HCT116 (cell line): ENCODE measurements at regions not wholly inside any gene's neighbourhood (a gene's known extent, or its start where the extent isn't known, plus 50 kb on each side); places are given as distances from the start of the nearest gene placed in this dataset.

Source experiments
- ATAC-seq: fragments of 200-7000 bp; cut with Tn5 transposase; 2 replicates; pipeline ENCODE4 v1.9.1; 2020; ENCODE audit warnings: mild to moderate bottlenecking, moderate library complexity
- BruUV-seq: library from RNA; stranded (reverse); fragments of 400-500 nt; replicated peaks from 2 replicates; lab custom pipeline; 2021; lab: Mats Ljungman, UMichigan
- CTCF ChIA-PET: fragments of 300-600 bp; sonication (Branson Sonifier 250); formaldehyde crosslinking; loops from one replicate; lab custom pipeline; 2021; ENCODE audit warnings: antibody characterized with exemption; lab: Charles Lee
- POLR2A ChIA-PET: fragments of 300-600, 350-600 bp; sonication (Branson Sonifier 250); formaldehyde crosslinking; loops from one replicate; lab custom pipeline; 2021; ENCODE audit warnings: antibody characterized with exemption; lab: Charles Lee
- RAD21 ChIA-PET, 2 experiments: fragments of 300-600 bp; sonication (Branson Sonifier 250); formaldehyde crosslinking; loops; one replicate each; lab custom pipeline; 2023; ENCODE audit warnings: low total read pairs in 2 of 2; ENCODE audit not compliant: uncharacterized antibody in 2 of 2, unreplicated experiment in 2 of 2, low non-redundant PET in 1 of 2; lab: Charles Lee
- DNase-seq: peaks from one replicate; pipeline ENCODE4 v3.0.0-alpha.2; 2010; ENCODE audit warnings: low read depth, low spot score
- H2AFZ ChIP-seq: fragments of 200-600 bp; shearing (Covaris generic), sonication (generic); 2 replicates; pipeline ENCODE4 v1.6.1; 2017; ENCODE audit warnings: low read depth, mixed run types, mixed read lengths, antibody characterized with exemption, low read length; ENCODE audit not compliant: poor library complexity, severe bottlenecking
- H3K27ac ChIP-seq: 2 replicates; pipeline ENCODE4 v1.5.1; 2012; ENCODE audit warnings: low read depth, low read length
- H3K27me3 ChIP-seq: fragments of 200-600 bp; sonication (generic); 2 replicates; pipeline ENCODE4 v1.6.1; 2016; ENCODE audit warnings: mixed run types, low read length, mixed read lengths; ENCODE audit not compliant: insufficient read depth
- H3K36me3 ChIP-seq, 2 experiments: fragments of 200-500 bp in 1 of 2; fragments of 200-600 bp in 1 of 2; sonication (Bioruptor generic) in 1 of 2; sonication (generic) in 1 of 2; 2 replicates each; pipeline versions ENCODE4 v1.5.1 to v1.6.1; 2014 to 2016; ENCODE audit warnings: low read length in 2 of 2, inconsistent platforms in 1 of 2, mixed read lengths in 1 of 2, mixed run types in 1 of 2; ENCODE audit not compliant: insufficient read depth in 2 of 2, control insufficient read depth in 1 of 2
- H3K4me1 ChIP-seq, 2 experiments: fragments of 200-600 bp in 1 of 2; sonication (generic) in 1 of 2; 2 replicates each; pipeline versions ENCODE4 v1.5.1 to v1.6.1; 2012 to 2017; ENCODE audit warnings: low read length in 2 of 2, inconsistent platforms in 1 of 2, mild to moderate bottlenecking in 1 of 2, mixed read lengths in 1 of 2, mixed run types in 1 of 2, moderate library complexity in 1 of 2; ENCODE audit not compliant: insufficient read depth in 2 of 2, control insufficient read depth in 1 of 2
- H3K4me2 ChIP-seq: fragments of 200-600 bp; sonication (generic); 2 replicates; pipeline ENCODE4 v1.6.1; 2017; ENCODE audit warnings: mixed run types, low read length, mixed read lengths
- H3K4me3 ChIP-seq, 2 experiments: fragments of 200-600 bp in 1 of 2; sonication (generic) in 1 of 2; replicated peaks in 1 of 2; 2 replicates each; pipeline ENCODE4 v1.5.1; 2011 to 2016; ENCODE audit warnings: low read length in 2 of 2, control low read depth in 1 of 2, low read depth in 1 of 2, mild to moderate bottlenecking in 1 of 2, mixed read lengths in 1 of 2, mixed run types in 1 of 2
- H3K79me2 ChIP-seq: fragments of 200-600 bp; sonication (generic); 2 replicates; pipeline ENCODE4 v1.6.1; 2017; ENCODE audit warnings: mild to moderate bottlenecking, mixed run types, low read length, moderate library complexity, mixed read lengths; ENCODE audit not compliant: insufficient read depth
- H3K9ac ChIP-seq: fragments of 200-600 bp; sonication (generic); 2 replicates; pipeline ENCODE4 v1.6.1; 2016; ENCODE audit warnings: low read length, mixed read lengths
- H3K9me2 ChIP-seq: fragments of 200-600 bp; sonication (generic), shearing (Covaris generic); 2 replicates; pipeline ENCODE4 v1.6.1; 2017; ENCODE audit warnings: mixed run types, mild to moderate bottlenecking, moderate library complexity; ENCODE audit not compliant: insufficient read depth
- H3K9me3 ChIP-seq, 2 experiments: fragments of 200-500 bp in 1 of 2; fragments of 200-600 bp in 1 of 2; sonication (Bioruptor generic) in 1 of 2; sonication (generic) in 1 of 2; 2 replicates each; pipeline ENCODE4 v1.6.1; 2014 to 2017; ENCODE audit warnings: low read length in 2 of 2, mixed read lengths in 2 of 2, inconsistent platforms in 1 of 2, low read depth in 1 of 2, mild to moderate bottlenecking in 1 of 2, mixed run types in 1 of 2, moderate library complexity in 1 of 2; ENCODE audit not compliant: control insufficient read depth in 1 of 2, insufficient read depth in 1 of 2
- H4K20me1 ChIP-seq: fragments of 200-600 bp; sonication (generic), shearing (Covaris generic); 2 replicates; pipeline ENCODE4 v1.6.1; 2017; ENCODE audit warnings: mixed run types, mild to moderate bottlenecking, moderate library complexity; ENCODE audit not compliant: insufficient read depth
- CBX3 ChIP-seq: IDR thresholded peaks from 2 replicates; pipeline ENCODE4 v1.6.1; 2012; ENCODE audit warnings: low read depth
- CEBPB ChIP-seq: IDR thresholded peaks from 2 replicates; pipeline ENCODE4 v1.6.1; 2012; ENCODE audit warnings: low read depth
- CTCF ChIP-seq, 3 experiments: fragments of 200-600 bp in 1 of 3; sonication (generic) in 1 of 3; IDR thresholded peaks in 2 of 3; conservative IDR thresholded peaks in 1 of 3; 2 replicates each; pipeline ENCODE4 v1.5.1; 2012 to 2017; ENCODE audit warnings: low read depth in 2 of 3, low read length in 2 of 3, antibody characterized with exemption in 1 of 3, borderline replicate concordance in 1 of 3, control low read depth in 1 of 3, mild to moderate bottlenecking in 1 of 3, mixed read lengths in 1 of 3, mixed run types in 1 of 3, moderate library complexity in 1 of 3; ENCODE audit not compliant: insufficient read depth in 1 of 3
- EGR1 ChIP-seq: IDR thresholded peaks from 2 replicates; pipeline ENCODE4 v1.6.1; 2012; ENCODE audit warnings: low read depth
- EZH2 ChIP-seq: fragments of 200-600 bp; sonication (generic); IDR thresholded peaks from 2 replicates; pipeline ENCODE4 v1.6.1; 2017; ENCODE audit warnings: antibody characterized with exemption, mixed run types
- MAX ChIP-seq: IDR thresholded peaks from 2 replicates; pipeline ENCODE4 v1.6.1; 2012
- POLR2AphosphoS5 ChIP-seq: IDR thresholded peaks from 2 replicates; pipeline ENCODE4 v1.6.1; 2011; ENCODE audit warnings: mild to moderate bottlenecking, low read depth, low read length, moderate library complexity
- RAD21 ChIP-seq: IDR thresholded peaks from 2 replicates; pipeline ENCODE4 v1.6.1; 2012; ENCODE audit warnings: low read depth, mild to moderate bottlenecking
- REST ChIP-seq: IDR thresholded peaks from 2 replicates; pipeline ENCODE4 v1.6.1; 2012; ENCODE audit warnings: low read depth
- SP1 ChIP-seq: IDR thresholded peaks from 2 replicates; pipeline ENCODE4 v1.6.1; 2012; ENCODE audit warnings: low read depth
- SRF ChIP-seq: IDR thresholded peaks from 2 replicates; pipeline ENCODE4 v1.6.1; 2012; ENCODE audit warnings: low read depth
- YY1 ChIP-seq: IDR thresholded peaks from 2 replicates; pipeline ENCODE4 v1.6.1; 2011; ENCODE audit warnings: low read length, low read depth, moderate library complexity, mild to moderate bottlenecking; ENCODE audit not compliant: insufficient replicate concordance; ENCODE audit errors: extremely low read depth
- ZFX ChIP-seq: fragments of 450-650 bp; IDR thresholded peaks from 2 replicates; pipeline ENCODE4 v1.6.1; 2017
- intact Hi-C: fragments of 100-400 bp; cut with micrococcal nuclease; formaldehyde crosslinking; loops from 2 replicates; pipeline ENCODE4 v1.10.0; 2022

- CTCF ChIA-PET = no interaction called here
- no peak for ATAC-seq
Observed at GRCh38 chr13:58806401-58806800, 1174.9 kb downstream of the PCDH17 start.

More at GRCh38 chr13:58806401-58806800, 1174.9 kb downstream of the PCDH17 start:
- Histone ChIP-seq H3K27me3 (no peaks in the 10 kb centered on the region), H3K4me1 (no peaks in the 10 kb centered on the region), H2AFZ (no peak overlapping the region), H3K4me3 (no peak overlapping the region), H4K20me1 (no peaks in the 10 kb centered on the region), H3K27ac (no peak overlapping the region), H3K79me2 (no peaks in the 10 kb centered on the region), H3K9ac (no peak overlapping the region), H3K4me2 (no peak overlapping the region), H3K9me2 (no peaks in the 10 kb centered on the region), H3K36me3 (no peaks in the 10 kb centered on the region), H3K9me3 (peaks cover 3 to 31% of the 10 kb centered on the region in 2 experiments; a peak in 2 of 4 replicates)
- RAD21 ChIA-PET = no interaction called here
- POLR2A ChIA-PET = no interaction called here
- intact Hi-C loops = no loop called here
- no peak for DNase-seq
- TF ChIP-seq MAX = no peak
- TF ChIP-seq POLR2AphosphoS5 = no peak
- no peak for TF ChIP-seq SP1
- no peak for TF ChIP-seq CTCF (IDR thresholded peaks at IDR 0.05 in 2 of 3, conservative IDR thresholded peaks at IDR 0.05 in 1 of 3; ENCODE audit: borderline replicate concordance in 1 of 3, insufficient read depth in 1 of 3, low read depth in 2 of 3, low read length in 2 of 3)
- no peak for TF ChIP-seq SRF
- no peak for TF ChIP-seq RAD21
- no peak for TF ChIP-seq EZH2
- TF ChIP-seq CBX3 = no peak
- TF ChIP-seq REST = no peak
- no peak for TF ChIP-seq EGR1
- no peak for TF ChIP-seq YY1
- TF ChIP-seq ZFX = no peak
- TF ChIP-seq CEBPB = no peak
- BruUV-seq = no TSS peak
